ENCODE measurements at regions not wholly inside any gene's neighbourhood (a gene's known extent, or its start where the extent isn't known, plus 50 kb on each side); places are given as distances from the start of the nearest gene placed in this dataset.

DNA sequence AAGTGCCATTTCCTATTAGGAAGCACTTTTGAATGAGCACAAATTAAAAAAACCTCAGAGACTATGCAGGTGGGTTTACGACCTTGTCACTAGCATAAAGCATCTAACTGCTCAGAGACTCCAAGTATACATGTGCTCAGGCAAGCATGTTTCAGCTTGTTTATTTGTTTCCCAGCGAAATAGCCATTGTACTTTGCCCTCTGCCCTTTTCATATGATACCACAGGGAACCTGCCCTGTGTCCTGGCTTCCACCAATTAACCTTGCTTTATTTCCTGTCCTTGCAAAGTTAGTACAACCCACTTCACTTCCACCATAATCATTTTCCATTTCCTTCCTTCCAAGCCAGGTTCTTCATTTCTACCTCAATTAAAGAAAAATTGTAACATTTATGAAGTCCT, 194.9 kb downstream of the DUSP6 start:
- no peak for DNase-seq
- ChIA-PET CTCF (no interaction called here), POLR2A (ENCODE audit: unreplicated experiment) (no interaction called here)
- H3K27ac ChIP-seq = no peak overlapping the region
- H2AFZ ChIP-seq = no peak overlapping the region
- peaks cover 31% of the 10 kb centered on the region for H3K4me1 ChIP-seq (replicated peaks; ENCODE audit: insufficient read depth)
- no peaks in the 10 kb centered on the region for H3K27me3 ChIP-seq (ENCODE audit: insufficient read depth, low read depth)
- no peaks in the 10 kb centered on the region for H4K20me1 ChIP-seq (ENCODE audit: insufficient read depth)
- H3F3A ChIP-seq (ENCODE audit: insufficient read depth, low read depth) = peaks cover 23% of the 10 kb centered on the region
- no peaks in the 10 kb centered on the region for H3K36me3 ChIP-seq (ENCODE audit: low read depth)
- TF ChIP-seq EZH2 (IDR thresholded peaks at IDR 0.05; ENCODE audit: low read depth) (no peak), CTCF (conservative IDR thresholded peaks at IDR 0.05) (no peak)
- H3K4me2 ChIP-seq = no peak overlapping the region
- H3K79me2 ChIP-seq (ENCODE audit: low read depth) = no peaks in the 10 kb centered on the region
- intact Hi-C loops (cut with micrococcal nuclease; ENCODE audit: unreplicated experiment) = no loop called here
- BruUV-seq (replicated peaks) = no TSS peak
- H3K4me3 ChIP-seq = no peak overlapping the region
- no peaks in the 10 kb centered on the region for H3K9me2 ChIP-seq (ENCODE audit: insufficient read depth)
- peaks cover 7% of the 10 kb centered on the region; the same call in 1 of the 2 replicates for H3K9me3 ChIP-seq (ENCODE audit: insufficient read depth, low read depth)

DNA sequence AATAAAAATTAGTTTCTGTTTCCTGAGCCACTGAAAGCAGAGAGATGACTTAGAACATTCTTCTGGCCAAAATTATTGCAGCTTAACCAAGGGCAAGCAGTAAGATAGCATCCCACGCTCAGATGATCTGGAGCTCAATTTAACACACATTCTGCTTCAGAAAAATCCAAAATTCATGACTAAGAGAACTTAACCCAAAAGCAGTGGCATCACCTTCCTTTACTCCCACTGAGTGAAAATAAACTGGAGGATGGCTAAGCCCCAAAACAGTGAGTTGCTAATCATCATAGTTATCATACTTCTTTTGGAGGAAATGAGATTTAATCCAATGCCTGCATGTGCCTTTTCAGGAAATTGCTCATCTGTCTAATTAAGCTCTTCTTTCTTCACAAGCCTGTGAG, 195.4 kb downstream of the DUSP6 start:
- H3K79me2 ChIP-seq (ENCODE audit: low read depth) = no peaks in the 10 kb centered on the region
- H3K36me3 ChIP-seq (ENCODE audit: low read depth) = no peaks in the 10 kb centered on the region
- H3K4me1 ChIP-seq (replicated peaks; ENCODE audit: insufficient read depth) = peaks cover 26% of the 10 kb centered on the region
- H3K9me2 ChIP-seq (ENCODE audit: insufficient read depth) = no peaks in the 10 kb centered on the region
- no peaks in the 10 kb centered on the region for H4K20me1 ChIP-seq (ENCODE audit: insufficient read depth)
- H3K4me2 ChIP-seq = no peak overlapping the region
- DNase-seq = no peak
- ChIA-PET CTCF (no interaction called here), POLR2A (ENCODE audit: unreplicated experiment) (no interaction called here)
- no peak overlapping the region for H3K4me3 ChIP-seq
- no TSS peak for BruUV-seq (replicated peaks)
- H3K9me3 ChIP-seq (ENCODE audit: insufficient read depth, low read depth) = peaks cover 7% of the 10 kb centered on the region; the same call in 1 of the 2 replicates
- H2AFZ ChIP-seq = no peak overlapping the region
- TF ChIP-seq CTCF (conservative IDR thresholded peaks at IDR 0.05) = no peak
- TF ChIP-seq EZH2 (IDR thresholded peaks at IDR 0.05; ENCODE audit: low read depth) = no peak
- intact Hi-C loops (cut with micrococcal nuclease; ENCODE audit: unreplicated experiment) = no loop called here
- no peaks in the 10 kb centered on the region for H3K27me3 ChIP-seq (ENCODE audit: insufficient read depth, low read depth)
- H3K27ac ChIP-seq = no peak overlapping the region
- H3F3A ChIP-seq (ENCODE audit: insufficient read depth, low read depth) = peaks cover 18% of the 10 kb centered on the region

DNA sequence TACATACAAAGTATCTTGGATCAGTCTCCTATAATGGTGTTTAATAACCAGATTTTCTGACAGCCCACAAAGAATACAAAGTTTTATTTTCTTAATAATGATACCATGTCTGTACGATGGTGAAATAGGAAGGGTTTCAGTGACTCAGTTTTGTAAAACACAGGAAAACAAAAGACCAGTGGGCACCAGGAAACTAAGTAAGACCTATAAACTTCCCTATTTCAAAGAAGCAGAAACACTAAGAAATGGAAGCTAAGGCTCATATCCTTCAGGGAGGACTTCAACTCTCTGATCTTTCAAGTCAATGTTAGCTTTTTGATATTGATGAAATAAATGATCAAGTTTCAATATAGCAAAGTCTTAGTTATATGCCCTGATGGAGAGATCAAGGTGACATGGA, 196.0 kb downstream of the DUSP6 start:
- H4K20me1 ChIP-seq (ENCODE audit: insufficient read depth) = no peaks in the 10 kb centered on the region
- no peaks in the 10 kb centered on the region for H3K36me3 ChIP-seq (ENCODE audit: low read depth)
- no peak overlapping the region for H2AFZ ChIP-seq
- no peaks in the 10 kb centered on the region for H3K79me2 ChIP-seq (ENCODE audit: low read depth)
- no peak for DNase-seq
- intact Hi-C loops (cut with micrococcal nuclease; ENCODE audit: unreplicated experiment) = no loop called here
- CTCF ChIA-PET = no interaction called here
- H3F3A ChIP-seq (ENCODE audit: insufficient read depth, low read depth) = peaks cover 13% of the 10 kb centered on the region; the same call in 1 of the 2 replicates
- H3K4me3 ChIP-seq = no peak overlapping the region
- H3K4me2 ChIP-seq = no peak overlapping the region
- POLR2A ChIA-PET (ENCODE audit: unreplicated experiment) = no interaction called here
- H3K27me3 ChIP-seq (ENCODE audit: insufficient read depth, low read depth) = no peaks in the 10 kb centered on the region
- H3K27ac ChIP-seq = no peak overlapping the region
- H3K4me1 ChIP-seq (replicated peaks; ENCODE audit: insufficient read depth) = peaks cover 20% of the 10 kb centered on the region
- H3K9me2 ChIP-seq (ENCODE audit: insufficient read depth) = no peaks in the 10 kb centered on the region
- no TSS peak for BruUV-seq (replicated peaks)
- TF ChIP-seq EZH2 (IDR thresholded peaks at IDR 0.05; ENCODE audit: low read depth) (no peak), CTCF (conservative IDR thresholded peaks at IDR 0.05) (no peak)
- H3K9me3 ChIP-seq (ENCODE audit: insufficient read depth, low read depth) = peaks cover 8% of the 10 kb centered on the region; the same call in 1 of the 2 replicates
